ES-I3 (cell line): ENCODE measurements at regions not wholly inside any gene's neighbourhood (a gene's known extent, or its start where the extent isn't known, plus 50 kb on each side); places are given as distances from the start of the nearest gene placed in this dataset.

ENCODE experiments used
- H3K36me3 ChIP-seq: 2 replicates; pipeline ENCODE4 v1.6.1; 2013; ENCODE audit warnings: mild to moderate bottlenecking, low read length, control low read depth, moderate library complexity; ENCODE audit not compliant: insufficient read depth
- H3K4me1 ChIP-seq: 2 replicates; pipeline ENCODE4 v1.6.1; 2013; ENCODE audit warnings: mild to moderate bottlenecking, control low read depth, low read length; ENCODE audit not compliant: insufficient read depth
- H3K9ac ChIP-seq: 2 replicates; pipeline ENCODE4 v1.6.1; 2013; ENCODE audit warnings: low read depth, mild to moderate bottlenecking, low read length, moderate library complexity
- H3K9me3 ChIP-seq: 2 replicates; pipeline ENCODE4 v1.6.1; 2013; ENCODE audit warnings: mild to moderate bottlenecking, low read length, moderate library complexity; ENCODE audit not compliant: control insufficient read depth, insufficient read depth

DNA sequence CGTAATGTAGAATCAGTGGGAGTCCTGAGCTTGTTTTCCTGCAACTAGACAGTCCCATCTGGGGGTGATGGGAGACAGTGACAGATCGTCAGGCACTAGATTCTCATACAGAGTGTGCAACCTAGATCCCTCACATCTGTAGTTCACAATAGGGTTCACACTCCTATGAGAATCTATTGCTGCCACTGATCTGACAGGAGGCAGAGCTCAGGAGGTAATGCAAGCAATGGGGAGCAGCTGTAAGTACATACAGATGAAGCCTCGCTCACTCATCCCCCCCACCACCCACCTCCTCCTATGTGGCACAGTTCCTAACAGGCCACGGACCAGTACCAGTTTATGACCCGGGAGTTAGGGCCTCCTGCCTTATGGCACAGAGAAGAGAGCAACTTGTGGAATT, 116.2 kb upstream of the PIK3R1 start:
- Histone ChIP-seq H3K9ac (no peak overlapping the region), H3K4me1 (no peaks in the 10 kb centered on the region), H3K36me3 (no peaks in the 10 kb centered on the region), H3K9me3 (peaks cover 3% of the 10 kb centered on the region; the same call in 1 of the 2 replicates)

DNA sequence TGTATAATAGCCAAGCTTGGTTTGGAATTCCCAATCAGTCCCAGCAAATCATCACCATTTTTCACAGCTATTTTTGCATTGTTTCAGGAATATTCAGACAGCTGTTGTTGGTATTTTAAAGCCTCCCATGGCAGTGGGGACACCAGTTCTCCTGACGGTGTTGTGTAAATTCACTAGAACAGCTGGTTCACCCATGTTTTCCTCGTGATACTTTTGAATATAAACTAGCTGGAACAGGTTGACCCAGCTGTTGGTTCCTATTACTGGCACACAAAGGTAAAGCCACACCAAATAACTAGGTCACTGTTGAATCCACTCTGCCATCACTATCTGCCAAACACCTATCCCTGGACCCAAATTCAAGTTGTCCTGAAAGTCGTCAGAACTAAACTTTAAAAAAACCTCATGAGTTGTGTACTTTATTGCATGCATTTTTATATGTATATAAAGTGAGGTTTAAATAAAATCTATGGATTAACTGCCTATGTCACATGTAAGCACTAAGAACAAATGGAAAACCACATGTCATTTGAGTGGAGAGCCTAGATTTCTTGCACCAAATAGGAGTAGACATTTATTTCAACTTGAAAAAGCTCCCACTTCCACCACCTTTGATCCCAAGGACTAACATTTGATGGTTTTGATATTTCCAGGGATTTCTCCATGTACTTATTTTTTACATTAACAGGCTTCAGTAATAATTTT, 121.9 kb upstream of the PIK3R1 start:
- Histone ChIP-seq H3K9me3 (peaks cover 8% of the 10 kb centered on the region; the same call in 1 of the 2 replicates), H3K9ac (no peak overlapping the region), H3K36me3 (no peaks in the 10 kb centered on the region), H3K4me1 (no peaks in the 10 kb centered on the region)

DNA sequence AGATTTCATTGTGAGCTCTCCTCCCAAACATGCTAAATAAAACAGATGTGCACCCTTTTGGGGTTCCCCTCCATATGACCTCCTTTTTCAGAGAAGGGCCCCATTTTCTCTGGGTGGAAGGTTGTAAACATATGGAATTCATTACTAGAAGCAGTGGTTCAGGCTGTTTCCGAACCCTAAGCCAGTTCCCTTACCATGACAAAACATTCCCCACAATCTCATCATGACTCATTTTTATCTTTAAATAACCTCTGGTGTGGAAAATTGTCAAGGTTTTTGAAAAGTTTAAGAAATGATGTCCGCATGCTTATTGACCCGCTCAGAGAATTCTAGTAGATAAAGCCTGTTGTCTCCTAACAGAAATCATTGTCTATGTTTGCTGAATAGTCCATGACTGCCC, 127.3 kb upstream of the PIK3R1 start:
- H3K9me3 ChIP-seq = peaks cover 5% of the 10 kb centered on the region; the same call in 1 of the 2 replicates
- no peaks in the 10 kb centered on the region for H3K4me1 ChIP-seq
- no peaks in the 10 kb centered on the region for H3K36me3 ChIP-seq
- no peak overlapping the region for H3K9ac ChIP-seq

DNA sequence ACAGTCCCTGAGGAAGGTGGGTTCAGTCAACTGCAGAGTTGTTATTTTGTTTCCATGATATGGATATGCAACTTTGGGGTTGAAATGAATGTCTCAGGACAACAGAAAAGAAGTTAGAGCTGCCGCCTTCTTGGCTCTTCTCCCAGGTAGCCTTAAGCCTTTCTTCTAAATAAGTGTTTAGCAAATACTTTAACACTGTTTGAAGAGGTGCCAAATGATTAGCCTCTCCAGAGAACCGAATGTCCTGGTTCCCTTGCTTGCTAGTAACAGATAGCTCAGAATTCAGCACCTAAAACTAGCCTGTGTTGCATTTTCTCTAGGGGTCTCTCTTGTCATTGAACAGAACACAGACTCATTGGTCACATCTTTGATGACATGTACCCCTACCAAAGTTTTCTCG, 127.7 kb upstream of the PIK3R1 start:
- peaks cover 5% of the 10 kb centered on the region; the same call in 1 of the 2 replicates for H3K9me3 ChIP-seq
- H3K4me1 ChIP-seq = no peaks in the 10 kb centered on the region
- no peaks in the 10 kb centered on the region for H3K36me3 ChIP-seq
- no peak overlapping the region for H3K9ac ChIP-seq

DNA sequence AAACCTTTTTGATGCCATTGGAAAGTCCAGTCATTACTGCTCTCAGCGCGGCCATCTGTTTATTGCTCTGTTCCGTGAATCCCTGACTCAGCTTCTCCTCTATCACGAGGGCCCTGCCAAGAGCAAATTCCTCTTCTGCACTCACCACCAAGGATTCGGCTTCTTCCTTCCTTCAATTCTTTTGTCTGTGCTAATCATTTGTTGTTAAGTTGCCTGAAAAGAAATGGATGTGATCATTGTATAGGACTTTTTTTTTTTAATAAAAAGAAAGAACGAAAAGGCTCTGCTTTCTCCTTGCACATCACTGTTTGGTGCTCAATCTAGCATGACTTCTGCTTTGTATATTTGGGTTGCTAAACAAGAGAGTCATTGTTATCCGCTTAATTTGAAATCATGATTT, 128.7 kb upstream of the PIK3R1 start:
- Histone ChIP-seq H3K9me3 (peaks cover 5% of the 10 kb centered on the region; the same call in 1 of the 2 replicates), H3K36me3 (no peaks in the 10 kb centered on the region), H3K9ac (no peak overlapping the region), H3K4me1 (no peaks in the 10 kb centered on the region)

DNA sequence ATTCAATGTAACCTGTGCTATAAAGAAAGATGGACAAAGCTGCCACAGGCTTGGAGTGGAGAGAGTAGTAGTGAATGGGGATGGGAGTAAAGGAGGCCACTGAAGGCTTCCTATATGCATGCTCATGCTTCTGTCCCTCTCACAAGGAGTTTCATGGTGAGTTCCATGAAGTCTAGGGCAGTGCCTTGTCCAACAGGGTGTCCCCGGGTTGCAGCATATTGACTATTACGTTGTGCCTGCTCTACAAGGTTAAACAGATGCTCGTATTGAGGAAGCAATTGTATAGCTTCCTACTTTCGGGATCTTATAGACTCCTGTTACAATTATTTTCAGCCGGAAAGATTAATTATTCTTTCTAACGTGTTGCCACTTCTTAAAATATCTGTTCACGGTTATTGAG, 129.1 kb upstream of the PIK3R1 start:
- H3K4me1 ChIP-seq = no peaks in the 10 kb centered on the region
- no peak overlapping the region for H3K9ac ChIP-seq
- H3K9me3 ChIP-seq = peaks cover 5% of the 10 kb centered on the region; the same call in 1 of the 2 replicates
- H3K36me3 ChIP-seq = no peaks in the 10 kb centered on the region

DNA sequence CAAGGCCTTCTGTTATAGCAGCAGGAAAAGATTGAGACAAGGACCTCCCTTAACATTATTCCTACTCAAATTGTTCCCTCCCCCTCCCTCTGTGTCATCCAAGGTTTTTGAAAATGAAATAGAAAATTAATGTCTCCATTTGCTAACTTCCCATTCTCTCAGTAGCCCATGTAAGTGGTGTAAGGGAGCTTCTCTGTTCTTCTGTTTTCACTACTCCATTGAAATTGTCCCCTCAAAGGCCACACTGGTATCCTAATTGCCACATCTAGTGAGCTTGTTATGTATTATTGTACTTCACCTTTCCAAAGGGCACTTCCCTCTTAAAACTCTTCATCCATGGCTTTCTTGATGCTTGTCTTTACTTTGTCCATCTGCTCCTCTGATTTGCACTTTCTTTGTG, 131.2 kb upstream of the PIK3R1 start:
- H3K4me1 ChIP-seq = no peaks in the 10 kb centered on the region
- H3K9me3 ChIP-seq = no peaks in the 10 kb centered on the region
- no peak overlapping the region for H3K9ac ChIP-seq
- no peaks in the 10 kb centered on the region for H3K36me3 ChIP-seq

DNA sequence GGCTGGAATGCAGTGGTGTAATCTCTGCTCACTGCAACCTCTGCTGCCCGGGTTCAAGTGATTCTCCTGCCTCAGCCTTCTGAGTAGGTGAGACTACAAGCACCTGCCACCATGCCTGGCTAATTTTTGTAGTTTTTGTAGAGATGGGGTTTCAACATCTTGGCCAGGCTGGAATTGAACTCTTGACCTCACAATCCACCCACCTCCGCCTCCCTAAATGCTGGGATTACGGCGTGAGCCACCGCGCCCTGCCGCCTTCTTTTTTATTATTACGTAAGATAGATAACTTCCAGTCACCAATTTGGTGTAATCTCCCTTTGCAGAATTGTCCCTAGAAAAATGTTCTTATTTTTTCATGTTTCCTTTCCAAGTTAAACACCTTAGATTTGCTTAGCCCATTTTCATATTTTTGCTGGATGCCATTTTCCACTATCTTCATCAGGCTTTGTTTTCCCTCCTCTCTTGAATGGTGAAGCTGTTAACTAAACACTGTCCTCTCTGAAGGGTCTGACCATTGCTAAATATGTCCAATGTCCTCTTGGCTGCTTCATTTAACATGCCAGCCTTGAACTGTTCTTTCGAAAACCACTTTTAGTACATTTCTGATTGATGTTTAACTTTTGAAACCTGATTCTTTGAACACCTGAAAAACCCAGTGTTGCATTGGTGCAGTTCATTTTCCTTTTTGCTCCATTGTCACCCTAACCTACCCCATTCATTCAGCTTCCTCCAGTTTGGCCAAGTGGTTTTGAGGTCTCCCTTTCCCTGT, 135.1 kb upstream of the PIK3R1 start:
- Histone ChIP-seq H3K4me1 (no peaks in the 10 kb centered on the region), H3K9me3 (no peaks in the 10 kb centered on the region), H3K9ac (no peak overlapping the region), H3K36me3 (no peaks in the 10 kb centered on the region)

DNA sequence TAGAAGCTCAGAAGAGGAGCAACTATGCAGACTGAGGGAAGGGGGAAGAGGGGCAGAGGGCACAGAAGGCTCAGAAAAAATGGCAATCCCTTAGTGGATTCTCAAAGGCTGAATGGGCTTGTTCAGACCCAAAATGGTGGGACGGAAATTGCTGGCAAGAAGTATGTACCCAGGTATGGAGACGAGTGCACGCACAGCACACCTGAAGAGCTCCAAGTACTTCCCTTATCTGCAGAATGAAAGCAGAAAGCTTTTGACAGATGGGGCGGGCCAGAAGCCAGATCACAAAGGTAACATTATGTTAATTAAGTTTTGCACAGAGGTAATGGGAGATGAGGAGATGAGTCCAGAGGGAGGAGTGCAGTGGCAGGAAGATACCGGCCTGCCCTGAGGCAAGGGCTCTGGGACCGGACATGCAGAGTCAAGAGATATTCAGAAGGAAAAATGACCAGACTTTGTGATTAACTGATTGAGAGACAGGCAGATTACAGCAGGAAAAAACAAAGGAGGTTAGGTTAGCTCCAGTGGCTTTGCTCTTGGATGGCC, 138.1 kb upstream of the PIK3R1 start:
- H3K9ac ChIP-seq = no peak overlapping the region
- no peaks in the 10 kb centered on the region for H3K4me1 ChIP-seq
- H3K36me3 ChIP-seq = no peaks in the 10 kb centered on the region
- no peaks in the 10 kb centered on the region for H3K9me3 ChIP-seq

DNA sequence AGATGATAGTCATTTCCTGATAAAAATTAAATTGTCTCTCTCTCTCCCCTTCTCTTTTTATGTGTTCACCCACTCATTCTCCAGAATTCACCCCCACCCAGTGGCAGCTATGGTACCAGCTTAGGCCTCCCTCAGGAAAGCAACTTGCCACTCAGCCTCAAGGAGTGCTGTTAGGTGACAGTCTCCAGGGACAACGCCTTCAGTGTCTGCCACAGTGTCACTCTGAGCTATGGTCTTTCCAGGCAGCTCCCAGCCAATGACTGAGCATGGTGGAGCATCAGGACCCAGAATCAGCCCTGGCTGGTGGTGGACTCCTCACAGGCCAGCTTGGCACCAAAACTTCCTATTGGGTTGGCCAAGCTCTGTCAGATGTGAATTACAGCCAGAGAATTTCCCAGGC, 140.9 kb upstream of the PIK3R1 start:
- no peaks in the 10 kb centered on the region for H3K9me3 ChIP-seq
- H3K4me1 ChIP-seq = no peaks in the 10 kb centered on the region
- H3K36me3 ChIP-seq = no peaks in the 10 kb centered on the region
- H3K9ac ChIP-seq = no peak overlapping the region

DNA sequence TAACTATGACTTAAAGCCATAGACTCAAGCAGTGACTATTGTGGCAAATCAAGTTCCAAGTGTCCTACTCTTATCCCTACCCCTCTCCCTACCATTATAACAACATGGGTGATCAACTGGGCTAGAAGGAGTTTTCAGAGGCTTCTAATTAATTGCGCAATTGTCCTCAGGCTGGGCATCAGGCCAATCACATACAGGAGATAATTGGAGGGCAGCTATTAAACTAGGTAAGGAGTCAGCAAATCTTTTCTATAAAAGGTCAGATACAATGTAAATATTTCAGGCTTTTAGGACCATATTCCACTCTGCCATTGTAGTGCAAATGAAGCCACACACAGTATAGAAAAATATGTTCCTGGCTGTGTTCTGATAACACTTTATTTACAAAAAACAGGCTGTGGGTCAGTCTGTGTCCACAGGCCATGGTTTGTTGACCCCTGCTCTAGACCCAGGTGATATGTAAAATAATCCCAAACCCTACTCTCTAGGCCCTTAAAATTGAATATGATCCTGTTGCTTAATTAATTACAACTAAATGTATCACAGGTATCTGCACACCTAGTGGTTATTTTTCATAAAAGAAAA, 141.4 kb upstream of the PIK3R1 start:
- no peaks in the 10 kb centered on the region for H3K36me3 ChIP-seq
- no peaks in the 10 kb centered on the region for H3K4me1 ChIP-seq
- no peak overlapping the region for H3K9ac ChIP-seq
- H3K9me3 ChIP-seq = no peaks in the 10 kb centered on the region

DNA sequence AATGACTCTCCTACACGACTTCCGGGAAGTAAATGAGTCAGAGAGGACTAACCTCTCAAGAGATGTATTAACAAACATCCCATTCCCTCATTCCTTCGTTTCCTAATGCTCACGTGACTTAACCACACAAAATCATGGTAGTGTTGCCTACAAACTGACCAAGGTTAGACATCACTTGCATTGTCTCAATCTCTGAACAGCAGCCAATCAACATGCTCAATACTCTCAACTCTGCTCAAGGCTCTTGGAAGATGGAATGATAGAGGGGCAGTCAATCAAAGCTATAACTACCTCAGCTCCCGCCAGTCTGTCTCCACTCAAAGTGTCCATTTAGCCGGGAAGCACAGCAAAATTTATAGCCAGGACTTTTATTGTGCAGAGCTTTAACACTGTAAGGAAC, 143.8 kb upstream of the PIK3R1 start:
- no peaks in the 10 kb centered on the region for H3K9me3 ChIP-seq
- H3K36me3 ChIP-seq = no peaks in the 10 kb centered on the region
- H3K9ac ChIP-seq = no peak overlapping the region
- H3K4me1 ChIP-seq = no peaks in the 10 kb centered on the region

DNA sequence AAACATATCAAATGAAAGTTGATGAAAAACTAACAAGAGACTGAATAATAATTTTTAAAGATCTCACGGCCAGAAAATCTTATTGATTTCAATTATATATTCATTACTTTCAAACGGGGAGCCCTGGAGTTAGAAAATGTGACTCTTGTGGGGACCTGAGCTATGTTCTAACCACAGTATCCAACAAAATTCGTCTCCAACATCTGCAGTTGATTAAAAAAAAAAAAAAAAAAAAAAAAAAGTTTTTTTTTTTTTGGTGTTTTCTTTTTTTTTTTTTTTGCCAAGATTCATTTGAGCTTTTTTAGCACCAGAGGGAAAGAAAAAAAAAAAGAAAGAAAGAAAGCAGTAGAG, 144.3 kb upstream of the PIK3R1 start:
- Histone ChIP-seq H3K4me1 (no peaks in the 10 kb centered on the region), H3K36me3 (no peaks in the 10 kb centered on the region), H3K9ac (no peak overlapping the region), H3K9me3 (no peaks in the 10 kb centered on the region)

DNA sequence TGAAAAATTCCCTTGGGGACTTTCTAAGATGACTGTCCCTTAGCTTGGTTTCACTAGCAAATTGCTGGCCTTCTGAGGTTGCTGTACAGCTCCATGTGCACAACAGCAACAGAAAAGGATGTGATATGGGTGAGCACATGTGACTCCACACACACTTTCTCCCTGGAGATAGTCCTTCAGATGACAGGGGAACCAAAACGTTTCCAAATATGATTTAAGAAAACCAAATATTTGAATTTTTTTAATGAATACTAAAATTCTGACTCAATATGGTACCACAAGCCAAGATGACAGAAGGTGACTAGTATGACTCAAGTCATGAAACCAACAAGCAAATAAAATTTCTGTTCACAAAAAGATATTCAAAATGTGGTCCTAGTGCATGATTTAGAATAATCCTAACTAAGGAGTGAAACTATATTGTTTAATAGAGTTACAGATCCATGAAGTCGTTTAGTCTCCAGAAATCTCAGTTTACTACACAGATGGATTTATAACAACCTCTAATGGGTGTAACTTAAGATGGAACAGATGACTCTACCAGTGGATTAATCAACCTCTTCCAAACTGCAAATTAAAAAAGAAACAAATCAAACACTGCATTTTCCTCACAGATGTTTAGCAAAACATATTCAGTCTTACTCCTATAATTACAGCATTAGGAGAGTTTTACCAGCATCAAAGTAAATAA, 144.8 kb upstream of the PIK3R1 start:
- H3K9me3 ChIP-seq = no peaks in the 10 kb centered on the region
- H3K9ac ChIP-seq = no peak overlapping the region
- no peaks in the 10 kb centered on the region for H3K4me1 ChIP-seq
- H3K36me3 ChIP-seq = no peaks in the 10 kb centered on the region
